Duodenal mucosa (tissue), 2 donors: ENCODE measurements at regions not wholly inside any gene's neighbourhood (a gene's known extent, or its start where the extent isn't known, plus 50 kb on each side); places are given as distances from the start of the nearest gene placed in this dataset.

Experiments used
- H3K27ac ChIP-seq: one replicate; pipeline ENCODE4 v1.7.0; 2013; ENCODE audit warnings: low read depth, low read length
- H3K27me3 ChIP-seq, 2 donors: one replicate each; pipeline ENCODE4 v1.7.0; 2013; ENCODE audit warnings: low read length in 2 of 2, control low read depth in 1 of 2; ENCODE audit not compliant: insufficient read depth in 2 of 2, control insufficient read depth in 1 of 2
- H3K36me3 ChIP-seq, 2 donors: one replicate each; pipeline ENCODE4 v1.7.0; 2013; ENCODE audit warnings: low read length in 2 of 2, control low read depth in 1 of 2; ENCODE audit not compliant: insufficient read depth in 2 of 2, control insufficient read depth in 1 of 2
- H3K4me1 ChIP-seq, 2 donors: one replicate each; pipeline ENCODE4 v1.7.0; 2013; ENCODE audit warnings: low read length in 2 of 2, control low read depth in 1 of 2; ENCODE audit not compliant: insufficient read depth in 2 of 2, control insufficient read depth in 1 of 2
- H3K4me3 ChIP-seq, 2 donors: one replicate each; pipeline ENCODE4 v1.7.0; 2013; ENCODE audit warnings: low read length in 2 of 2, low read depth in 1 of 2
- H3K9ac ChIP-seq, 2 donors: one replicate each; pipeline ENCODE4 v1.7.0; 2013; ENCODE audit warnings: low read length in 2 of 2, low read depth in 1 of 2
- H3K9me3 ChIP-seq, 2 donors: one replicate each; pipeline ENCODE4 v1.7.0; 2013; ENCODE audit warnings: low read length in 2 of 2, control low read depth in 1 of 2; ENCODE audit not compliant: control insufficient read depth in 1 of 2

GRCh38 chr17:33940769-33941370 lies 314.2 kb upstream of the CCL2 start:
- Histone ChIP-seq H3K4me3 (no peak overlapping the region), H3K36me3 (no peaks in the 10 kb centered on the region), H3K27me3 (no peaks in the 10 kb centered on the region), H3K4me1 (no peaks in the 10 kb centered on the region), H3K27ac (no peak overlapping the region), H3K9me3 (no peaks in the 10 kb centered on the region), H3K9ac (no peak overlapping the region)

- Histone ChIP-seq H3K4me1 (no peaks in the 10 kb centered on the region), H3K9me3 (no peaks in the 10 kb centered on the region), H3K36me3 (no peaks in the 10 kb centered on the region), H3K4me3 (no peak overlapping the region), H3K27ac (no peak overlapping the region), H3K9ac (no peak overlapping the region), H3K27me3 (no peaks in the 10 kb centered on the region)
Measured at GRCh38 chr17:33941744-33942143, 313.3 kb upstream of the CCL2 start.

- Histone ChIP-seq H3K9ac (no peak overlapping the region), H3K27ac (no peak overlapping the region), H3K36me3 (no peaks in the 10 kb centered on the region), H3K27me3 (no peaks in the 10 kb centered on the region), H3K9me3 (no peaks in the 10 kb centered on the region), H3K4me1 (no peaks in the 10 kb centered on the region), H3K4me3 (no peak overlapping the region)
Measured at GRCh38 chr17:33942414-33942813, 312.7 kb upstream of the CCL2 start.

GRCh38 chr17:33944412-33944811 lies 310.7 kb upstream of the CCL2 start:
- Histone ChIP-seq H3K9me3 (no peaks in the 10 kb centered on the region), H3K27me3 (no peaks in the 10 kb centered on the region), H3K9ac (no peak overlapping the region), H3K4me1 (no peaks in the 10 kb centered on the region), H3K36me3 (no peaks in the 10 kb centered on the region), H3K4me3 (no peak overlapping the region), H3K27ac (no peak overlapping the region)

- no peaks in the 10 kb centered on the region for H3K4me1 ChIP-seq
- H3K36me3 ChIP-seq: no peaks in the 10 kb centered on the region
- no peak overlapping the region for H3K27ac ChIP-seq
- H3K4me3 ChIP-seq: no peak overlapping the region
- H3K9me3 ChIP-seq: no peaks in the 10 kb centered on the region
- H3K27me3 ChIP-seq: no peaks in the 10 kb centered on the region
- no peak overlapping the region for H3K9ac ChIP-seq
Measured at GRCh38 chr17:33944826-33945225, 310.3 kb upstream of the CCL2 start.

- Histone ChIP-seq H3K9me3 (no peaks in the 10 kb centered on the region), H3K4me3 (no peak overlapping the region), H3K4me1 (no peaks in the 10 kb centered on the region), H3K27me3 (no peaks in the 10 kb centered on the region), H3K9ac (no peak overlapping the region), H3K36me3 (no peaks in the 10 kb centered on the region), H3K27ac (no peak overlapping the region)
Measured at GRCh38 chr17:33945646-33946546, 309.2 kb upstream of the CCL2 start.

- Histone ChIP-seq H3K4me3 (no peak overlapping the region), H3K36me3 (no peaks in the 10 kb centered on the region), H3K9me3 (no peaks in the 10 kb centered on the region), H3K4me1 (no peaks in the 10 kb centered on the region), H3K27me3 (no peaks in the 10 kb centered on the region), H3K9ac (no peak overlapping the region), H3K27ac (no peak overlapping the region)
Measured at GRCh38 chr17:33947762-33948161, 307.3 kb upstream of the CCL2 start.

- Histone ChIP-seq H3K36me3 (no peaks in the 10 kb centered on the region), H3K4me1 (no peaks in the 10 kb centered on the region), H3K4me3 (no peak overlapping the region), H3K9me3 (no peaks in the 10 kb centered on the region), H3K27me3 (no peaks in the 10 kb centered on the region), H3K9ac (no peak overlapping the region), H3K27ac (no peak overlapping the region)
Measured at GRCh38 chr17:33948309-33948708, 306.8 kb upstream of the CCL2 start.

- H3K9ac ChIP-seq: no peak overlapping the region
Measured at GRCh38 chr17:33949100-33949499, 306.0 kb upstream of the CCL2 start.

GRCh38 chr17:33950061-33950460 lies 305.0 kb upstream of the CCL2 start:
- no peaks in the 10 kb centered on the region for H3K9me3 ChIP-seq
- H3K36me3 ChIP-seq: no peaks in the 10 kb centered on the region

More at GRCh38 chr17:33949100-33949499, 306.0 kb upstream of the CCL2 start:
- Histone ChIP-seq H3K9me3 (no peaks in the 10 kb centered on the region), H3K4me3 (no peak overlapping the region), H3K27ac (no peak overlapping the region), H3K4me1 (no peaks in the 10 kb centered on the region), H3K36me3 (no peaks in the 10 kb centered on the region), H3K27me3 (no peaks in the 10 kb centered on the region)

More at GRCh38 chr17:33950061-33950460, 305.0 kb upstream of the CCL2 start:
- no peak overlapping the region for H3K9ac ChIP-seq
- no peaks in the 10 kb centered on the region for H3K27me3 ChIP-seq
- H3K27ac ChIP-seq: no peak overlapping the region
- H3K4me3 ChIP-seq: no peak overlapping the region
- H3K4me1 ChIP-seq: no peaks in the 10 kb centered on the region
